Vagina (tissue), 2 donors: ENCODE measurements at regions not wholly inside any gene's neighbourhood (a gene's known extent, or its start where the extent isn't known, plus 50 kb on each side); places are given as distances from the start of the nearest gene placed in this dataset.

ENCODE experiments used
- DNase-seq, 2 donors: peaks; one replicate each; pipeline ENCODE4 v3.0.0-alpha.2; 2017; ENCODE audit errors: extremely low spot score in 2 of 2
- H3K27ac ChIP-seq: fragments of 200-600 bp; sonication (generic); one replicate; pipeline ENCODE4 v1.5.1; 2019
- H3K27me3 ChIP-seq: fragments of 200-600 bp; sonication (generic); one replicate; pipeline ENCODE4 v1.5.1; 2019
- H3K36me3 ChIP-seq, 2 donors: fragments of 200-600 bp; sonication (generic); one replicate each; pipeline ENCODE4 v1.5.1; 2017 to 2019
- H3K4me1 ChIP-seq: fragments of 200-600 bp; sonication (generic); one replicate; pipeline ENCODE4 v1.5.1; 2019
- H3K4me3 ChIP-seq, 2 donors: fragments of 200-600 bp; sonication (generic); 1 replicate in 1 of 2; 2 replicates in 1 of 2; pipeline ENCODE4 v1.5.1; 2016 to 2019
- H3K9me3 ChIP-seq: fragments of 200-600 bp; sonication (generic); one replicate; pipeline ENCODE4 v1.5.1; 2019
- CTCF ChIP-seq, 3 experiments: fragments of 450-650 bp in 2 of 3; fragments of 200-600 bp in 1 of 3; sonication (generic) in 1 of 3; IDR thresholded peaks; one replicate each; pipeline ENCODE4 v1.5.1; 2017 to 2019; ENCODE audit warnings: antibody characterized with exemption in 3 of 3, mild to moderate bottlenecking in 2 of 3, moderate library complexity in 2 of 3
- POLR2A ChIP-seq, 2 donors: fragments of 450-650 bp; IDR thresholded peaks; one replicate each; pipeline ENCODE4 v1.6.1; 2017; ENCODE audit warnings: antibody characterized with exemption in 2 of 2, mild to moderate bottlenecking in 2 of 2, moderate library complexity in 2 of 2
- POLR2AphosphoS5 ChIP-seq, 2 donors: sonication (generic); formaldehyde crosslinking; IDR thresholded peaks; one replicate each; pipeline ENCODE4 v1.9.0; 2017; ENCODE audit warnings: antibody characterized with exemption in 2 of 2, mild to moderate bottlenecking in 2 of 2, low read depth in 1 of 2; ENCODE audit not compliant: insufficient read depth in 1 of 2
- intact Hi-C: fragments of 100-400 bp; cut with DNase I; formaldehyde crosslinking; loops from one replicate; pipeline ENCODE4 v1.15.1; 2023

- no peak overlapping the region for H3K27ac ChIP-seq
- intact Hi-C loops, result no loop called here
- no peak for TF ChIP-seq POLR2A (IDR thresholded peaks at IDR 0.05)
- TF ChIP-seq CTCF (IDR thresholded peaks at IDR 0.05), result no peak
- no peak for TF ChIP-seq POLR2AphosphoS5 (IDR thresholded peaks at IDR 0.05; ENCODE audit: insufficient read depth in 1 of 2, low read depth in 1 of 2)
- no peak for DNase-seq
- no peaks in the 10 kb centered on the region for H3K4me1 ChIP-seq
- no peaks in the 10 kb centered on the region for H3K27me3 ChIP-seq
- no peak overlapping the region for H3K4me3 ChIP-seq
- H3K36me3 ChIP-seq, result no peaks in the 10 kb centered on the region
- no peaks in the 10 kb centered on the region for H3K9me3 ChIP-seq
Observed at GRCh38 chr5:74422030-74422429, 218.5 kb downstream of the ENC1 start.

GRCh38 chr5:74421377-74421776 lies 219.2 kb downstream of the ENC1 start:
- Histone ChIP-seq H3K4me1 (no peaks in the 10 kb centered on the region), H3K27ac (no peak overlapping the region), H3K27me3 (no peaks in the 10 kb centered on the region), H3K4me3 (no peak overlapping the region), H3K36me3 (no peaks in the 10 kb centered on the region), H3K9me3 (no peaks in the 10 kb centered on the region)
- intact Hi-C loops, result no loop called here
- no peak for DNase-seq
- TF ChIP-seq CTCF (IDR thresholded peaks at IDR 0.05), result no peak
- TF ChIP-seq POLR2AphosphoS5 (IDR thresholded peaks at IDR 0.05; ENCODE audit: insufficient read depth in 1 of 2, low read depth in 1 of 2), result no peak
- no peak for TF ChIP-seq POLR2A (IDR thresholded peaks at IDR 0.05)

GRCh38 chr5:74420947-74421346 lies 219.6 kb downstream of the ENC1 start:
- TF ChIP-seq POLR2A (IDR thresholded peaks at IDR 0.05) (no peak), CTCF (IDR thresholded peaks at IDR 0.05) (no peak), POLR2AphosphoS5 (IDR thresholded peaks at IDR 0.05; ENCODE audit: insufficient read depth in 1 of 2, low read depth in 1 of 2) (no peak)
- Histone ChIP-seq H3K4me1 (no peaks in the 10 kb centered on the region), H3K36me3 (no peaks in the 10 kb centered on the region), H3K4me3 (no peak overlapping the region), H3K9me3 (no peaks in the 10 kb centered on the region), H3K27me3 (no peaks in the 10 kb centered on the region), H3K27ac (no peak overlapping the region)
- intact Hi-C loops, result no loop called here
- DNase-seq, result no peak

GRCh38 chr5:74420220-74420619 lies 220.3 kb downstream of the ENC1 start:
- intact Hi-C loops, result no loop called here
- TF ChIP-seq POLR2A (IDR thresholded peaks at IDR 0.05) (no peak), CTCF (IDR thresholded peaks at IDR 0.05) (no peak), POLR2AphosphoS5 (IDR thresholded peaks at IDR 0.05; ENCODE audit: insufficient read depth in 1 of 2, low read depth in 1 of 2) (no peak)
- DNase-seq, result no peak
- H3K27ac ChIP-seq, result no peak overlapping the region
- no peak overlapping the region for H3K4me3 ChIP-seq
- H3K9me3 ChIP-seq, result no peaks in the 10 kb centered on the region
- H3K4me1 ChIP-seq, result no peaks in the 10 kb centered on the region
- H3K27me3 ChIP-seq, result no peaks in the 10 kb centered on the region
- no peaks in the 10 kb centered on the region for H3K36me3 ChIP-seq

GRCh38 chr5:74419468-74419867 lies 221.1 kb downstream of the ENC1 start:
- Histone ChIP-seq H3K4me3 (no peak overlapping the region), H3K4me1 (no peaks in the 10 kb centered on the region), H3K27ac (no peak overlapping the region), H3K27me3 (no peaks in the 10 kb centered on the region), H3K9me3 (no peaks in the 10 kb centered on the region), H3K36me3 (no peaks in the 10 kb centered on the region)
- intact Hi-C loops, result no loop called here
- TF ChIP-seq POLR2AphosphoS5 (IDR thresholded peaks at IDR 0.05; ENCODE audit: insufficient read depth in 1 of 2, low read depth in 1 of 2) (no peak), CTCF (IDR thresholded peaks at IDR 0.05) (no peak), POLR2A (IDR thresholded peaks at IDR 0.05) (no peak)
- no peak for DNase-seq
